ENCODE measurements at regions not wholly inside any gene's neighbourhood (a gene's known extent, or its start where the extent isn't known, plus 50 kb on each side); places are given as distances from the start of the nearest gene placed in this dataset.
"Not testable (repeated sequence)": the region's sequence is repeated elsewhere in the genome, so short reads cannot be mapped to it uniquely, and the experiment has no call there.

GRCh38 chr3:163655021-163655420 lies 1423.3 kb downstream of the SI start:
- DNase-seq (ENCODE audit: low spot score) = no peak

GRCh38 chr3:163644172-163644571 lies 1434.1 kb downstream of the SI start:
- no peak for DNase-seq (ENCODE audit: low spot score)

GRCh38 chr3:163632722-163633121 lies 1445.6 kb downstream of the SI start:
- no peak for DNase-seq (ENCODE audit: low spot score)

- no peak for DNase-seq (ENCODE audit: low spot score)
Measured at GRCh38 chr3:163626753-163627152, 1451.5 kb downstream of the SI start.

- no peak for DNase-seq (ENCODE audit: low spot score)
Measured at GRCh38 chr3:163622384-163622783, 1455.9 kb downstream of the SI start.

GRCh38 chr3:163614886-163615285 lies 1463.4 kb downstream of the SI start:
- no peak for DNase-seq (ENCODE audit: low spot score)

GRCh38 chr3:163605915-163606314 lies 1472.4 kb downstream of the SI start:
- no peak for DNase-seq (ENCODE audit: low spot score)

- DNase-seq (ENCODE audit: low spot score) = no peak
Measured at GRCh38 chr3:163601426-163601825, 1476.9 kb downstream of the SI start.

- no peak for DNase-seq (ENCODE audit: low spot score)
Measured at GRCh38 chr3:163587342-163587741, 1491.0 kb downstream of the SI start.

GRCh38 chr3:163582967-163583366 lies 1495.3 kb downstream of the SI start:
- DNase-seq (ENCODE audit: low spot score) = no peak

- DNase-seq (ENCODE audit: low spot score) = no peak
Measured at GRCh38 chr3:163577271-163577670, 1501.0 kb downstream of the SI start.

- no peak for DNase-seq (ENCODE audit: low spot score)
Measured at GRCh38 chr3:163576314-163576713, 1502.0 kb downstream of the SI start.

GRCh38 chr3:163573324-163573723 lies 1505.0 kb downstream of the SI start:
- DNase-seq (ENCODE audit: low spot score) = no peak

GRCh38 chr3:163572856-163573255 lies 1505.4 kb downstream of the SI start:
- DNase-seq (ENCODE audit: low spot score) = no peak

GRCh38 chr3:163563485-163563884 lies 1514.8 kb downstream of the SI start:
- no peak for DNase-seq (ENCODE audit: low spot score)

GRCh38 chr3:163562625-163563024 lies 1515.7 kb downstream of the SI start:
- DNase-seq (ENCODE audit: low spot score) = no peak

GRCh38 chr3:163561151-163561550 lies 1517.1 kb downstream of the SI start:
- DNase-seq (ENCODE audit: low spot score) = no peak

GRCh38 chr3:163560459-163560858 lies 1517.8 kb downstream of the SI start:
- DNase-seq (ENCODE audit: low spot score) = no peak

- DNase-seq (ENCODE audit: low spot score) = no peak
Measured at GRCh38 chr3:163556813-163557523, 1521.3 kb downstream of the SI start.

- DNase-seq (ENCODE audit: low spot score) = no peak
Measured at GRCh38 chr3:163555918-163556317, 1522.4 kb downstream of the SI start.

GRCh38 chr3:163552659-163552966 lies 1525.7 kb downstream of the SI start:
- no peak for DNase-seq (ENCODE audit: low spot score)

- not testable (repeated sequence) for DNase-seq (ENCODE audit: low spot score)
Measured at GRCh38 chr3:163551915-163552658, 1526.2 kb downstream of the SI start.

- DNase-seq (ENCODE audit: low spot score) = no peak
Measured at GRCh38 chr3:163548015-163548414, 1530.3 kb downstream of the SI start.
